Muscle layer of colon (tissue), 2 donors: ENCODE measurements at regions not wholly inside any gene's neighbourhood (a gene's known extent, or its start where the extent isn't known, plus 50 kb on each side); places are given as distances from the start of the nearest gene placed in this dataset.

Experiments used
- H3K27ac ChIP-seq: one replicate; pipeline ENCODE4 v1.7.0; 2013; ENCODE audit warnings: low read depth, mild to moderate bottlenecking, low read length, moderate library complexity
- H3K27me3 ChIP-seq, 2 donors: one replicate each; pipeline ENCODE4 v1.7.0; 2013; ENCODE audit warnings: low read length in 2 of 2, mild to moderate bottlenecking in 2 of 2; ENCODE audit not compliant: insufficient read depth in 2 of 2, control insufficient read depth in 1 of 2
- H3K36me3 ChIP-seq: one replicate; pipeline ENCODE4 v1.7.0; 2013; ENCODE audit warnings: mild to moderate bottlenecking, low read length; ENCODE audit not compliant: insufficient read depth
- H3K4me1 ChIP-seq: one replicate; pipeline ENCODE4 v1.7.0; 2013; ENCODE audit warnings: mild to moderate bottlenecking, low read length; ENCODE audit not compliant: insufficient read depth
- H3K4me3 ChIP-seq, 2 donors: one replicate each; pipeline ENCODE4 v1.7.0; 2013; ENCODE audit warnings: low read length in 2 of 2, low read depth in 1 of 2, mild to moderate bottlenecking in 1 of 2, moderate library complexity in 1 of 2
- H3K9ac ChIP-seq: one replicate; pipeline ENCODE4 v1.7.0; 2013; ENCODE audit warnings: low read length
- H3K9me3 ChIP-seq: one replicate; pipeline ENCODE4 v1.7.0; 2013; ENCODE audit warnings: mild to moderate bottlenecking, low read length
- donor health status: abdominal sarcoma.
- donor health status: Adenocarcinoma of cecum.

DNA sequence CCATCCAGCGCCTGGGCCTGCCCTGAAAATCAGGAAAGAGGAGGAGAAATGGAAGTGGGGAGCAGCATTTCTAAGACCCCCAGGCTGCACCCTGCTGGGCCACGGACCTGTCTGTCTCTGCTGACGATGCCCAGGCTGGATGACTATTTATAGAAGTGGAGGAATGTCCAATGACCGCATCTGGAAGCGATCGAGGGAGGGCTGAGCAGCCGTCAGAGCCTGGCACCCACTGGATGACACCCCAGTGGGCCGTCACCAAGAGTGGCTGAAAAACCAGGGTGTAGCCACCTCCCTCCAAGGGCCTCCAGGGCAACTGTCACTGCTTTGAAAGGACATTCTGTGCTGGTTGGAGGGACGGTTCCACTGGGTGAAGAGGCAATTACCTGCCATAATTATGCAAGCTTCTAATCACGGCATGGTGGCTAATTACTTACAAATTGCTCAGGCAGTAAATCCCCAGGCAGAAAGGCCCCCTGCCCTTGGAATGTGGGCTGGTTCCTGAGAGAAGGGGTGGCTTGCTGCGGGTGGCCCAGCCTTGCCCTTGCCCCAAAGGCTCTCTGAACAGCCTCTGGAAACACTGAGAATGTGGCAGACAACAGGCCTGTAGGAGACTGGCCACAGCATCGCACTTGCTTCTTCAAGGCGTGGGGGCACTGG lies 332.1 kb downstream of the C16orf95 start:
- H3K27ac ChIP-seq = no peak overlapping the region
- H3K9me3 ChIP-seq = no peaks in the 10 kb centered on the region
- no peaks in the 10 kb centered on the region for H3K36me3 ChIP-seq
- no peak overlapping the region for H3K9ac ChIP-seq
- H3K27me3 ChIP-seq = no peaks in the 10 kb centered on the region
- peaks cover 22% of the 10 kb centered on the region for H3K4me1 ChIP-seq
- H3K4me3 ChIP-seq = no peak overlapping the region

DNA sequence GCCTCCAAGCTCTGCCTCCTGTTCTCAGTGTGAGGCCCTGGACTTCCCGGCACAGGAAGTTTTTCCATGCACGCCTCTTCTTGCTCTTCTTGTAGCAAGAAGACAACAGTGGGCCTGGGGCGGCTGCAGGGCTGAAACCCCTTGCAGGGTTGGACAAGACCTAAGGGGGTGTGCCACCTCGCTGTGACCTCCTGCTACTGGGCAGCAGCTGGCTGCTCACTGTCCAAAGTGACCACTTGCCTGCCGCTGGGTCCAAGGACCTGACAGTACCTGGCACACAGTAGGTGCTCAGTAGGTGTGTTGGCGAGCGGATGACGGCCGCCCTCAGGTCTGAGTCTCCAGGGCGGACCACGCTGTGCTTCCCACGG lies 331.6 kb downstream of the C16orf95 start:
- Histone ChIP-seq H3K36me3 (no peaks in the 10 kb centered on the region), H3K27me3 (no peaks in the 10 kb centered on the region), H3K4me1 (peaks cover 23% of the 10 kb centered on the region), H3K9me3 (no peaks in the 10 kb centered on the region), H3K4me3 (no peak overlapping the region), H3K27ac (no peak overlapping the region), H3K9ac (no peak overlapping the region)

DNA sequence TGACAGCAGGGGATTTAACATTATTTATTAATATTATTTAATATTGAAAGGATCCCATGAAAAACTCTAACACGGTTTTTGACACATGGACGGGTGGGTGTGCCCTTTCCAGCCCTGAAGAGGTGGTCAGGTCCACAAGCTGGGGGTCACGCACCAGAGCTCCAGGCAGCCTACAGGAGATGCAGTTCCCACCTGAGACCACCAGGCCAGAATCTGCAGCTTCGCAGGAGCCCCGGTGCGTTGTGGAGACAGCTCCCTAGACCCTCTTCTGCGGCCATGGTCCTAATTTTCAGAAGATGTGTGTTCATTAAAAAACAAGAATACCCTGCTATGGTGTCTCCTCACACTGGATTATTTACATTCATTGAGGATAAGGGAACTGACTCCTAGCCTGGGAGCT lies 331.1 kb downstream of the C16orf95 start:
- H3K9me3 ChIP-seq = no peaks in the 10 kb centered on the region
- no peaks in the 10 kb centered on the region for H3K27me3 ChIP-seq
- H3K4me1 ChIP-seq = peaks cover 23% of the 10 kb centered on the region
- H3K9ac ChIP-seq = no peak overlapping the region
- no peak overlapping the region for H3K4me3 ChIP-seq
- H3K27ac ChIP-seq = no peak overlapping the region
- H3K36me3 ChIP-seq = no peaks in the 10 kb centered on the region

DNA sequence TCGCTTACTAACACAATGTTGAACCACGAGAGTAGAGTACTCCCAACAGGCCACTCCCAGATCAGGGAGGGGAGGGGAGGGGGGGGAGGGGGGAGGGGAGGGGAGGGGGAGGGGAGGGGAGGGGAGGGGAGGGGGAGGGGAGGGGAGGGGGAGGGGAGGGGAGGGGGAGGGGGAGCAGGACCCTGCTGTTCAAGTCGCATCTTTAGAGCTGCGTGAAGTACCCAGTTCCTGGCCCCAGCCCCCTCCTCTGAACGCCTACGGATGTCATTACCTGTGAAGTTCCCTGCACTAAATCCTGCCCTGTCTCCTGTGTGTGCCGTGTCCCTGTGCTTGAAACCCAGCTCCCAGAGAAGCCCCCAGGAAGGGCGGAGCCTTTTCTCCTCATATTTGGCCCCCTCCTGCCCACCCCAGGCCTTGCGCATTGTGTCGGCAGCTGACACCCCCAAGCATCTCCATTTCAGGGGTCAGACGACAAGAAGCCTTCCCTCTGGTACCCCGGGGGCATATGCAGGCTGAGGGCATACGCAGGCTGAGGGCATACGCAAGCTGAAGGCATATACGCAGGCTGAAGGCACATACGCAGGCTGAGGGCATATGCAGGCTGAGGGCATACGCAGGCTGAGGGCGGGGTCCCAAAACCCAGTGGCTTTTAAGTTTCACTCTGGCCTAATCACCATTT lies 330.2 kb downstream of the C16orf95 start:
- Histone ChIP-seq H3K36me3 (no peaks in the 10 kb centered on the region), H3K27me3 (no peaks in the 10 kb centered on the region), H3K4me1 (peaks cover 23% of the 10 kb centered on the region), H3K27ac (no peak overlapping the region), H3K9me3 (no peaks in the 10 kb centered on the region), H3K4me3 (no peak overlapping the region), H3K9ac (no peak overlapping the region)

DNA sequence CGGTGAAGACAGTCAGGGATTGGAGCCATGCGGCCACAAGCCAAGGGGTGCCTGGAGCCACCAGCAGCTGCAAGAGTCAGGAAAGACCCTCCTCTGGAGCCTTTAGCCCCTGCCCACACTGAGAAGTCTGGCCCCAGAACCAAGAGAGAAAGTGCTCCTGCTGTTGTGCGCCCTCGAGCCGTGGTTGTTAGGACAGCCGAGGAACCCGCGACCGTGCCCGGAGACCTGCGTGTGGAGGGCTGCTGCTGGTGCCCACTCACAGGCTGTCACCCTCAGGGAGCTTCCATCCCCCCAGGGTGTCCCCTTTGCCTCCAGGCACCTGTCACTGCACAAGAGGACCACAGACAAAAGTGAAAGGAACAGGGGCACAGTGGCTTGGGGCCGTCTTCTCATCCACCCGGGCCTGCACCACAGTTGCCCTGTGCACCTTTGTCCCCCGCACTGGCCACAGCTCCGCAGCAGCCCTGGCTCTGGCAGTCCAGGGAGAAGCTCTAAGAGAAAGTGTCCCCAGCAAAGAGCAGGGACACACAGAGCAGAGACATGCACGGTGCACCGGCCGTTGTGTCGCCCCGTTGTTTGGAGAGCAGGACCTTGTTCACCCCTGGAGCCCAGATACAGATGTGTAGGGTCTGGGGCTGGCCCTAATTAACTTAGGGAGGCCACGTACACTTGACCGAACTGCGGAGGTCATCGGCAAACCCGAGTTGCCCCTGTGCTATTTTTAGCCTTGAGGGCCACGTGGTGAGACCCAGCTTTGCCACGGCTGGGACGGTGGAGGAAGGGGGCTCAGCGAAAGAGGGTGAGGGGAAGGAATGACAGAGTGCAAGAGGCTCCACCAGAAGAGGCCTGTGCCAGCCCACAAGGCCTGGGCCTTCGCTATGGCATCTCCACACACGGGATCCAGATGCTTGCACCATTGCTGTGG lies 329.2 kb downstream of the C16orf95 start:
- Histone ChIP-seq H3K9ac (no peak overlapping the region), H3K4me1 (peaks cover 23% of the 10 kb centered on the region), H3K9me3 (no peaks in the 10 kb centered on the region), H3K36me3 (no peaks in the 10 kb centered on the region), H3K27ac (no peak overlapping the region), H3K27me3 (peaks cover 0 to 4% of the 10 kb centered on the region in 2 donors), H3K4me3 (no peak overlapping the region)

DNA sequence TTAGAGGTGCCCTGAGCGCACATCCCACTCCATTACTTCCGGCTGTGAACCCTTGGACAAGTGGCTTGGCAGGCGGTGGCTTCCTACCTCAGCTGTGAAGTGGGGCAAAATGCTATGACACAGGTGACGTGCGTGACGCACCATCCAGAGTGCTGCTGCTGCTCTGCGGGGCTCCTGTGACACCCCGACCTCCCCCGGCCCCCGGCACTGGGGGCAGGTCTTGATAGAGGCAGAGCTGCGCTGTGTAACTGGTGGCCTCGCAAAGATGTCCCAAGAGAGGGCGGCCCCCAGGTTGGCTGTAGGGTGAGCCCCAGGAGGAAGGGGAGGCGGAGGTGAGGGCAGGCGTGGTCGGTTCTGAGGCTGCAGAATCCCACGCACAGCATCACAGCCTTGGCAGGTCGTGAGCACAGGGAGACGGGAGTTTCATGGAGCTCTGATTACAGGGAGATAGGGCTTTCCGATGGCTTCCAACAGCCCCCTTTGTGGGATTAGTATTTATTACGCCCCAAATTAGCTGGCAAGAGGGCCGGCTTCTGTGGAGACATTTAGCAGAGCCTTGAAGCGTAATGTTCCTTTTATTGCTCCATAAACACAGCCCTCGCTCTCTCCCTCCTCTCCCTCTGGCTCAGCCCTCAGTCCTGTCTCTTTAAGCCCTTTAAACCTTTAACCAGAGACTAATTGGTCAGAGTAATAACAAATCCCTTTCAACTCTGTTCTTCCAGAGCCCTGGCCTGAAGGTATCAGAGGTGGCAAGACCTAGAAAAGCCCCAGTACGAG lies 328.1 kb downstream of the C16orf95 start:
- H3K9ac ChIP-seq = no peak overlapping the region
- H3K4me1 ChIP-seq = peaks cover 23% of the 10 kb centered on the region
- no peak overlapping the region for H3K27ac ChIP-seq
- H3K4me3 ChIP-seq = no peak overlapping the region
- peaks cover 0 to 12% of the 10 kb centered on the region in 2 donors for H3K27me3 ChIP-seq
- H3K36me3 ChIP-seq = no peaks in the 10 kb centered on the region
- no peaks in the 10 kb centered on the region for H3K9me3 ChIP-seq

DNA sequence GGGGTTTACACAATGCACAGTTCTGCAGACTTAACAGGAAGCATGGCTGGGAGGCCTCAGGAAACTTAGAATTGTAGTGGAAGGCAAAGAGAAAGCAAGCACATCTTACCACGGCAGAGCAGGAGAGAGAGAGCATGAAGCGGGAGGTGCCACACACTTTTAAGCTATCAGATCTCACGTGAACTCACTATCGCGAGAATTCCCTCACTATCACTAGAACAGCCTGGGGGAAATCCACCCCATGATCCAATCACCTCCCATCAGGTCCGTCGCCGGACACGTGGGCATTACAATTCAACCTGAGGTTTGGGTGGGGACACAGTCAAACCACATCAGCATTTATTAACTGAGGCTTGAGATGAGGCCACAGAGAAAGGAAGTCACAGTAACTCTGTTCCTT lies 326.7 kb downstream of the C16orf95 start:
- Histone ChIP-seq H3K36me3 (no peaks in the 10 kb centered on the region), H3K4me1 (peaks cover 18% of the 10 kb centered on the region), H3K9ac (no peak overlapping the region), H3K27ac (no peak overlapping the region), H3K4me3 (no peak overlapping the region), H3K9me3 (no peaks in the 10 kb centered on the region), H3K27me3 (peaks cover 0 to 26% of the 10 kb centered on the region in 2 donors)

DNA sequence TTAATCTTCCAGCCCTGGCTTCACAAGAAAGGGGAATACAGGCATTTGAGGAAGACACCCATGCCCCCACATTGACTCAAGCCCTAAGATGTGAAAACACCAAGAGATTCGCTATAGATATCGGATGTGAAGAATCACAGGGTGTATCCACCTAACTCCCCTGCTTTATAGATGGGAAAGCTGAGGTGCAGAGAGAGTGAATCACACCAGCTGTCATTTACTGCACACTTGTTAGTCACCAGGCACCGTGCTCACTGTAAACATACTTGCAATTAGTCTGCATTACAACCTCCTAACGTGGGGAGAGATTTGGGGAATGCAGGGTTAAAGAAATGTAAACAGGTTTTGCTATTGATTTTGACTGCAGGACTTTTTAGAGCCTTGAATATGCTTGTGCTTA lies 325.5 kb downstream of the C16orf95 start:
- Histone ChIP-seq H3K27ac (no peak overlapping the region), H3K4me1 (peaks cover 16% of the 10 kb centered on the region), H3K27me3 (peaks cover 0 to 33% of the 10 kb centered on the region in 2 donors), H3K36me3 (no peaks in the 10 kb centered on the region), H3K4me3 (no peak overlapping the region), H3K9ac (no peak overlapping the region), H3K9me3 (no peaks in the 10 kb centered on the region)

DNA sequence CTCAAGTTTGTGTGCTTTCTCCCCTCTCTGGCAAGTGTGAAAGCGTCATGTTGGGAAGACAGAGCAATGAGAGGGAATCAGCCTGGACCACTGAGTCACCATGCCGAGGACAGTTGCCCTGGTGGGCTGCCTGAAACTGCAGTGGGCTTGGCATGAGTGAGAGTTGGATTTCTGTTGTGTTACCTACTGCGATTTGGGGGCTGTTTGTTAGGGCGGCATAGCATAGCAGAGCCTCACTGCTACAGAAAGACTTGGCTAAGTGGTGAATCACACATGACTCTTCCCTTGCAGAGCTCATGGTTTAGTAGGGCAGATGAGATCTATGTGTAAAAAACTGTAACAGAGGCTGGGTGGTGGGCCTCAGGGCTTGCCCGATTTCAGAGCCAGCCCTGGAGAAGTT lies 324.6 kb downstream of the C16orf95 start:
- Histone ChIP-seq H3K27ac (no peak overlapping the region), H3K4me3 (no peak overlapping the region), H3K27me3 (peaks cover 0 to 33% of the 10 kb centered on the region in 2 donors)

DNA sequence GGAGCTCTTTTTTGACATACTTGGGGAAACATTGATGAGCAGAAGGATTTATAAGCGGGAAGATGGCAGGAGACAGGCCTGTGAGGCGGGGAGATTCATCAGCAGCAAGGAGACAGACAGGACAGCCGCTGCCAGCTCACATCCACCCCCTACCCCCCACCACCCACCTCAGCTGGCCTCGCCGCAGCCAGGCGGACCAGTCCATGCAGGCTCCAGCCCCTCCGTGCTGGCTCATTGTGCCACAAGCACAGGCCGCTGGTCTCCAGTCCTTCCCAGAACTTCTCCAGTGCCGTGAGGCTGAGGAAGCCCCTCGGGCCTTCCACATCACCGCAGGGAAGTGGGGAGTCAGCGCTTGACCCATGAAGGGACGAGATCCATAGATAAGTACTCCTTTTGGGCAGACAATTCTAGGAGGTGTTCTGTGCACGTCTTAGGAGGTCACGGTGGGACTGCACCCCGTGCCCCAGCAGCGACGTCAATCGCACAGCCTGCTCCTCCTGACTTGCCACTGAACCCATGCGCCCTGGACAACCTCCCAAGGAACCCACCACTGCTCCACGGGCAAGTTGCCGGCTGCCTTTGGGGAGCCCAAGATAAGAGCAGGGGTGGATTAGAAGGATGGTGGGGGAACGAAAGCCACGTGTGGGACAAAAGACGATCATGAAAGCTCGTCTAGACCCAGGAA lies 323.6 kb downstream of the C16orf95 start:
- Histone ChIP-seq H3K27me3 (peaks cover 0 to 33% of the 10 kb centered on the region in 2 donors), H3K9ac (no peak overlapping the region), H3K36me3 (no peaks in the 10 kb centered on the region), H3K9me3 (no peaks in the 10 kb centered on the region), H3K4me1 (peaks cover 15% of the 10 kb centered on the region), H3K27ac (no peak overlapping the region), H3K4me3 (no peak overlapping the region)

More for the DNA sequence above, 324.6 kb downstream of the C16orf95 start:
- Histone ChIP-seq H3K9ac (no peak overlapping the region), H3K9me3 (no peaks in the 10 kb centered on the region), H3K36me3 (no peaks in the 10 kb centered on the region), H3K4me1 (peaks cover 16% of the 10 kb centered on the region)
